Stimulated activated CD4-positive, alpha-beta T cell treated with anti-CD3 and anti-CD28 coated beads, Interleukin-1b, Interleukin-23, amount 100 ng/mL, for 24 hours (primary cell): ENCODE measurements at regions not wholly inside any gene's neighbourhood (a gene's known extent, or its start where the extent isn't known, plus 50 kb on each side); places are given as distances from the start of the nearest gene placed in this dataset.

Experiments
- DNase-seq, 4 experiments: peaks; one replicate each; pipeline ENCODE4 v3.0.0-alpha.2; 2020; ENCODE audit warnings: low read depth in 4 of 4, low spot score in 1 of 4

GRCh38 chr4:13892739-13893105 lies 265.2 kb upstream of the BOD1L1 start:
- DNase-seq, result no peak

GRCh38 chr4:13893211-13893610 lies 265.7 kb upstream of the BOD1L1 start:
- DNase-seq, result no peak

GRCh38 chr4:13893987-13894386 lies 266.5 kb upstream of the BOD1L1 start:
- DNase-seq, result no peak

- DNase-seq, result no peak
These were observed 273.3 kb upstream of the BOD1L1 start for GRCh38 chr4:13900780-13901179.

- no peak for DNase-seq
These were observed 274.6 kb upstream of the BOD1L1 start for GRCh38 chr4:13902146-13902545.

GRCh38 chr4:13903061-13903460 lies 275.5 kb upstream of the BOD1L1 start:
- DNase-seq, result no peak

GRCh38 chr4:13903901-13904300 lies 276.4 kb upstream of the BOD1L1 start:
- DNase-seq, result no peak

GRCh38 chr4:13905543-13905942 lies 278.0 kb upstream of the BOD1L1 start:
- DNase-seq, result no peak

GRCh38 chr4:13906727-13907126 lies 279.2 kb upstream of the BOD1L1 start:
- no peak for DNase-seq

- DNase-seq, result no peak
These were observed 279.8 kb upstream of the BOD1L1 start for GRCh38 chr4:13907255-13907751.

GRCh38 chr4:13908455-13908854 lies 280.9 kb upstream of the BOD1L1 start:
- no peak for DNase-seq

- DNase-seq, result no peak
These were observed 283.0 kb upstream of the BOD1L1 start for GRCh38 chr4:13910556-13910955.

- no peak for DNase-seq
These were observed 283.7 kb upstream of the BOD1L1 start for GRCh38 chr4:13911256-13911655.

GRCh38 chr4:13912436-13912925 lies 285.0 kb upstream of the BOD1L1 start:
- DNase-seq, result no peak

- DNase-seq, result no peak
These were observed 285.4 kb upstream of the BOD1L1 start for GRCh38 chr4:13912966-13913365.

- DNase-seq, result no peak
These were observed 289.5 kb upstream of the BOD1L1 start for GRCh38 chr4:13917015-13917414.

GRCh38 chr4:13918110-13918509 lies 290.6 kb upstream of the BOD1L1 start:
- no peak for DNase-seq

GRCh38 chr4:13918991-13919441 lies 291.5 kb upstream of the BOD1L1 start:
- no peak for DNase-seq

GRCh38 chr4:13920111-13920875 lies 292.8 kb upstream of the BOD1L1 start:
- DNase-seq, result no peak

- no peak for DNase-seq
These were observed 293.4 kb upstream of the BOD1L1 start for GRCh38 chr4:13920901-13921300.

- DNase-seq, result no peak
These were observed 294.3 kb upstream of the BOD1L1 start for GRCh38 chr4:13921805-13922204.

- no peak for DNase-seq
These were observed 294.9 kb upstream of the BOD1L1 start for GRCh38 chr4:13922459-13922858.
